Activated CD4-positive, alpha-beta T cell treated with anti-CD3 and anti-CD28 coated beads for 4 hours (primary cell): ENCODE measurements at regions not wholly inside any gene's neighbourhood (a gene's known extent, or its start where the extent isn't known, plus 50 kb on each side); places are given as distances from the start of the nearest gene placed in this dataset.
"Not testable (repeated sequence)": the region's sequence is repeated elsewhere in the genome, so short reads cannot be mapped to it uniquely, and the experiment has no call there.

Experiments
- DNase-seq, 2 donors: peaks; one replicate each; pipeline ENCODE4 v3.0.0-alpha.2; 2020

GRCh38 chr2:235220331-235220730 is 268.5 kb downstream of the SH3BP4 start:
- DNase-seq = no peak

- DNase-seq = no peak
Measured at GRCh38 chr2:235223011-235223410, 270.8 kb upstream of the AGAP1 start.

DNA sequence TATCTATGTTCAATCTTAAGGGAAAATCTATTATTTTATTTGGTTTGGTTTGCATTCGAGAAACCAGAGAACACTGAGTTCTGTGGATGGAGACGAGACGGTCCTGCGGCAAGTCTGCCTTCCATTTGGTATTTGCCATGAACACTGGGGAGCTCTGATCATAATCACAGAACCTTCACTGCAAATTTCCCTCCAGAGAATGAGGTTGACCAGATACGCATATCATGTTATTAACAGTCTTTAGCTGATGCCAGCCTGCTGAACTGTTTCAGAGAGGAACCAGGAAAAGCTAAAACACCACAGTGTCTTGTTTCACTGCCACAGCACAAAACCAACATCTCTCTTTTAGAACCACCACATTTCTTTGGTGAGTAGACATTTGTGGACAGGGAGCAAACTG is 269.4 kb upstream of the AGAP1 start:
- no peak for DNase-seq

DNA sequence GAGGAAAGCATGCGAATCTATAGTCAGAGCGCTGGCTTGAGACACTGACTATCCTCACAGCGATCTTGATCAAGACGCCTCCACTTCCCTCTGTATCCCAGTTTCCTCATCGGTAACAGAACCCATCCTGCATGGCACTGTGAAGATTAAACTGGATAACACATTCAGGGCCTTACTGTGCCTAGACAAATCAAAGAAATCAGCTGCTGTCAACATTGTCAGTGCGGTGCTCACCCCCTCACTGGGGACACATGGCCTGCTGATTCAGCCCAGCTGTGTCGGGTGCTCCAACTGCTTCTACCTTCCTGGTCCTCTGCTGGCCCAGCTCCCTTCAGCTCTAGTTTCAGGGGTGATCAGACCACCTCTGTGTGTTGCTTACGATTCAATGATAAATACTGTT is 268.6 kb upstream of the AGAP1 start:
- no peak for DNase-seq

- no peak for DNase-seq
Measured at GRCh38 chr2:235227590-235227989, 266.3 kb upstream of the AGAP1 start.

GRCh38 chr2:235228422-235228821 is 265.4 kb upstream of the AGAP1 start:
- not testable (repeated sequence) for DNase-seq

- no peak for DNase-seq
Measured at GRCh38 chr2:235229236-235229635, 264.6 kb upstream of the AGAP1 start.

DNA sequence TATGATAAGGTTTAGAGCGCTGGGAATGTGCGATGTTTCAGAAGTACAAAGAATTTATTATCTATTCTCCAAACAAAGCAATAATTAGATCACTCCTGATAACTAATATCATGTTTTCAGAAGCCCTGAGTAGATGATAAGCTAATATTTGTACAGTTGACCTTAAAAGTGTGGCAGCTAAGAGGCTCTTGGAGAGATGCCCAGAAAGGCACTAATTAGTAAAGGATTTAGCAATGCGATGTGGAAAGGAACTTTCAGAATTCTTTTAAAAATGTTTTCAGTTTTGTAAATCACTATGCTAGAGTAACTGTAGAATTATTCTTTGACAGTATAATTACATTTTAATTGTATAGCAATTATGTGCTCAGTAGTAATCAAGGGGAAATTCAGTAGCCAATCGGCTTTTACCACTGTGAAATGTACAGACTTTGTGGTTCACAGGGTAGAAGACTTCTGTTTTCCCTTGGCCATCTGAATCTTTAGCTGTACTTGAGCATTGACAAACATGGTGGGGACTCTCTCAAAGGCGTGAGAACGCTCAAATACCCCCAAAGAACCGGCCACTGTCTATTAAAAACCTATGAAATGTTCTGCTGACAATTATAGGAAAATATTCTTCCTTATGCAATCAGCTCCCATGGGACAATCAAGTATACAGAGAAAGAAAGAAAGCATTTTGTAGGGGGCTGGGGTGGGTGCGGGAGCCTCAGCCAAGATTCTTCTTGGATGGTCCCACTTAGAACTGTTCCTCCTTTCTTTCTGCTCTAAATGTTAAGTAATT is 262.8 kb upstream of the AGAP1 start:
- DNase-seq = no peak

DNA sequence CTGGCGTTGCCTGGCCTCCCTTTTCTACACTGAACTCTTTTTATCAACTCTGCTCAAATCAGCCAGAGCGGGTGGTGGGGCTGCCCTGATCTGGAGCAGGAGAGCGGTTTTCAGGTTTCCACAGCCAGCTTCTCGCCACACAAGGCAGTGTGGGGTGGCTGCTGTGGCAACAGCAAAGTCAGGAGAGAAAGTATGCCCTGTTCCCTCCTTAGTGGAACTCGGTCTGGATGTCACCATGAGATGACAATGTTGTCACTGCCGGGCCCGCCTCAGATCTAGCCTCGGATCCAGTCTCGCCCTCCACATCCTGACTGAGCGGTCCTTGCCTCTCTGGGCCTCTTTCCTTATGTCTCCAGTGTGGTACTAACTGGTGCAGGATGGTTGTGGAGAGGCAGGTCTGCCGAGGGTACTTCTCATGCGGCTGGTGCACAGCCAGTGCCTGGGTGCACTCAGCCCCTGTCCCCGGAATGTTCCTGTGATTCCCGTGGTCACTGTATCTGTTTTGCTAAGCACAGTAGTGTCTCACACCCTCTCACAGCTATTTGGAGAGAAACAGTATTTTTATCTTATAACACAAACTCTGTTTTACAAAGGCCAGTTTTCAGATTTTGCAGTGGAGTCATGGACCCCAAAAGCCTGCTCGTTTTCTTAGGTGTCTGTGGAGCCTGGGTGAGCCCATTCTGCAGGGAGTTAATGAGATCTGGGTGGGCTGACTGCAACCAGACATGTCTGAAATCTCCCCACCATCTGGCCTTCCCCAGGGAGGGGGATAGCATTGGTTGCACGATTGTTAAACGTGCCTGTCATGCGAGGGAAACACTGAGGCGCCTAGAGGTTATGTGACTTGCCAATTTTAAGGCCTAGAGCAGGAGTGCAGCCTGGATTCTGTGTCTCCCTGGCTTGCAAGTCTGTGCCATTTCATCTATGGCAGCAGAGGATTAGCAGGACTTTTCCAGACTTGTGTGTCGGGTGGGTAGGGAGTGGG is 261.1 kb upstream of the AGAP1 start:
- DNase-seq = no peak

- DNase-seq = no peak
Measured at GRCh38 chr2:235234736-235235135, 259.1 kb upstream of the AGAP1 start.

DNA sequence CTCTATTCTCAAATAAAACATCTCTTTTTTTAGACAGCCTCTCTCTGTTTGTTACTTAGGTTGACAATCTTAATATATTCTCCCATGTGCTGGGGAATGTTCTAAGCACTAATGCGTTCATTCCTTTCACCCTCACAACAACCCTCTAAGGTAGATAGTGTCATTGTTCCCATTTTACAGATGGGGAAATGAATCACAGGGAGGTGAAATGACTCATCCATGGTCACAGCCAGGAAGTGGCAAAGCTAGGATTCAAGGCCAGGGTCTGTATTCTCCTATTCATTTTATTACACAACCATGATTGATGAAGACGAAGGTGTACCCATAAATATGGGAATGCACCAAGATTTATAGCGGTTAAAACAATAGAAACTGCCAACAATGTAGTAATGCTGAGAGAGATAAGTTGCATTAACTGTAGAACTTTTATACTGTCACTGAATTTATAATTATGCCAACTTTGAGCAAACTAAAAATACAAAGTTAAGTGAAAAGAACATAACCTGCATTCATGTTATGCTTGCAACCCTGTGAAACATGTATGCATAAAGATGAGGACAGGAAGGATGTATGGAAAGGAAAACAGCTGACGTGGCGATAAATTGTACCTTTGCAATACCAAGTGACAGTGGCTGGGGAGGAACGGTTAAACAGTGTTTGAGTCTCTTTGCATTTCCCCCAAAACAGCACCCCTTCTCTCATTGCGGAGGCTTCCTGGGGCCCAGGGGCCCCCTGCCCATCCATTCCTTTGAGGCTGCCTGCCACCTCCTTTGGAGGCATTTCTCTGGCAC is 257.7 kb upstream of the AGAP1 start:
- DNase-seq = no peak

DNA sequence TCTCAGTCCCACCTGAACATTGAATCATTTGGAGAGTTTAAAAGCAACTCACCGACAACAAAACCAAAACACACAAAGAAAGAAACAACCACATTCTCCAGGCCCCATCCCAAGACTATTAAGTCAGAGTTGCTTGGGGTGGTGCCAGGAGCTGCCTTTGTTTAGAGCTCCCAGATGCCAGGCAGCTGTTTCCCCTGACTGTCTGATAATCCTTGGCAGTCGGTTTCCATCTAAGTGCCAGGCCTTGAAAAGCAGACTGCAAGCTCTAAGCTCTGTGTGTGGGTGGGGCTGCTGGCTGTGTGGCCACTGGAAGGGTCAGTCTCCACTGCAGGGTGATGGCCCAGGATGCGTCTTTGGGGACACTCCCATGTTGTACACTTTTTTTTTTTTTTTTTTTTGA is 255.3 kb upstream of the AGAP1 start:
- DNase-seq = no peak

GRCh38 chr2:235240574-235240973 is 253.3 kb upstream of the AGAP1 start:
- DNase-seq = no peak

- no peak for DNase-seq
Measured at GRCh38 chr2:235244255-235245220, 249.3 kb upstream of the AGAP1 start.

DNA sequence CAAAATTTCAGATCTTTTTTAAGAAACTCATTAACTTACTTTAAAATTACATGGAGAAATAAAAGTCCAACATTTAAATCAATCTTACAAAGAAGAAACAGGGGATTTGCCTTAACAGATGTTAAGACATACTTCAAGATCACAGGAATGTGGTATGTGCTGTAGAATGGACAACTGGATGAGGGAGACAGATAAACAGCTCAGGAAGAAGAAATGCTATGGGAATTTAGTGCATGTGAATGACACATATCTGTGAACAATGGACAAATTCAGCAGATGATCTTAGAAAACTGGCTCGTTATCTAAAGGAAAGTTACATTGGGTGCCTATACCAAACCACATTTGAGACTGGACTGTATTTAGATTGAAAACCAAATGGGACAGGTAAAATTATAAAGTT is 246.8 kb upstream of the AGAP1 start:
- DNase-seq = no peak

GRCh38 chr2:235255693-235256092 is 238.2 kb upstream of the AGAP1 start:
- DNase-seq = no peak

DNA sequence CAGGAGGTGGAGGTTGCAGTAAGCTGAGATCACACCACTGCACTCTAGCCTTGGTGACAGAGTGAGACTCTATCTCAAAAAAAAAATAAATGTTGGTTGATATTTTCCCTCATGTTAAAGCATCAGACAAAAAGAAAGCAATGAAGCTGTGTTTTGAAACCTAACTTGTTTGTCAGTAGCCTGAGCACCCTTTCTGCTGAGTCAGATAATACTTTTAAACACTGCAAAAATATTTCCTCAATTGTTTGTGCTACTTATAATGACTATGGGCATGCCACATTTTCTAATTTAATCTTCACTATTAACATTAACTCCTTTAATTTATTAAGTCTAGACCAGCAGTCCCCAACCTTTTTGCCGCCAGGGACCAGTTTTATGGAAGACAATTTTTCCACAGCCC is 236.3 kb upstream of the AGAP1 start:
- no peak for DNase-seq

- DNase-seq = no peak
Measured at GRCh38 chr2:235262750-235263149, 231.1 kb upstream of the AGAP1 start.

- no peak for DNase-seq
Measured at GRCh38 chr2:235263205-235264120, 230.4 kb upstream of the AGAP1 start.

DNA sequence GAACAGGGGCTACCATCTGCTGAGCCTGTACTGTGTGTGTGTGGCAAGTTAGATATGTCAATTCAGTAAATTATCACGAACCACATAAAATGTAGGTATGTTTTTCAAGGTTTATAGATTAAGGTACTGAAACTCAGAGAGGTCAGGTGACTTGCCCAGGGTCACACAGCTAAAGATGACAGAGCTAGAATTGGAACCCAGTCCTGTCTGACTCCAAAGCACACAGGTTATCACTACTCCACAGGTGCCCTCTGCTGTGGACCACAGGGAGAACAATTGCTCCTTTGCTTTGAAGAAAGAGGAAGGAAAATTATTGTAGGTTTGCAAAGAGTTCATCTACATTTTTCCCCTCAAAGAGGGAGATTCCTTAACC is 229.7 kb upstream of the AGAP1 start:
- DNase-seq = no peak

- DNase-seq = no peak
Measured at GRCh38 chr2:235264512-235264911, 229.3 kb upstream of the AGAP1 start.
